ENCODE measurements at regions not wholly inside any gene's neighbourhood (a gene's known extent, or its start where the extent isn't known, plus 50 kb on each side); places are given as distances from the start of the nearest gene placed in this dataset.
A peak's percentile ranks its signal among the peaks of the same experiment; 100 is the strongest.

DNA sequence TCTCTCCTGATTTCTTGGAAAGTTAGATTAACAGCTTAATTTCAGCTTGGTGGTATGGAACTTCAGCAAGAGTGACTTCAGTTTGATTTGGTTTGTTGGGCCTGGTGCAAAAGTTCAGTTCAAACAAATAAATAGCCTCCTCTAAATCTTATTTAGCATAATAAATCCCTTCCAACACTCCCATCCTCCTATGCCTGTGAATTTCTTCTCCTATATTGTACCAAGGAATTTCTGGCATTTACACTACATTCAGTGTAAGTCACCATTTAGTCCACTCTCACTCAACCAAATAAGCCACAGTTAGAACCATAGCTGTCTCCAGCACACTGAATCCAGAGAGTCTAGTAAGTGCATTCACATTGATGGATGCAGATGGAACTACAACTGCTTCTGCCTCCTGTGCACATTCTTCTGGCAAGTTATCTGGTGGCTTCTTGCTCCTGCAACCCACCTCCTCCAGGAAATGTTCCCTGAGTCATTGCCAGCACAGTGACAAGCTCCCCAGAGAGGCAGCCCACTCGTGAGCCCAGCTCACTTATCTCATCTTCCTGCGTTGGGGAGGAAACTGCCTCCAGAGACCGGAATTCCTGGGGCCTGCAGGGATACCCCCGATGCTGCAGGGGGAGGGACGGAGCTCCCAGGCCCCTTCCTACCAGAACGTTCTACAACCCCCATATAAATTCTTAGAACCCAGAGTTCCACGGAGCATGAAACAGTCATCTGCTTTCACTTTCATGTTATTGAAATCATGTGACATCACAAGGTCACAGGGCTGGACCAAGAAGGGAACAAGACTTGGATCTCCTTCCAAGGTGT, 318.3 kb downstream of the PHKB start:
- H3K4me3 Mint-ChIP-seq, result no peak overlapping the region
- H3K27me3 Mint-ChIP-seq, result no peaks in the 10 kb centered on the region
- no peak for DNase-seq (ENCODE audit: extremely low spot score, unreplicated experiment)
- H3K27ac Mint-ChIP-seq, result no peak overlapping the region
- no peaks in the 10 kb centered on the region for H3K4me1 Mint-ChIP-seq (ENCODE audit: unreplicated experiment)
- no peak for TF ChIP-seq CTCF (conservative IDR thresholded peaks at IDR 0.05)
- H3K9me3 Mint-ChIP-seq, result no peaks in the 10 kb centered on the region
- H3K36me3 Mint-ChIP-seq, result no peaks in the 10 kb centered on the region

GRCh38 chr16:47778106-47778801, 317.1 kb downstream of the PHKB start:
- H3K27me3 Mint-ChIP-seq, result no peaks in the 10 kb centered on the region
- H3K4me3 Mint-ChIP-seq, result no peak overlapping the region
- TF ChIP-seq CTCF (conservative IDR thresholded peaks at IDR 0.05), result no peak
- H3K36me3 Mint-ChIP-seq, result no peaks in the 10 kb centered on the region
- H3K9me3 Mint-ChIP-seq, result no peaks in the 10 kb centered on the region
- no peak for DNase-seq (ENCODE audit: extremely low spot score, unreplicated experiment)
- no peaks in the 10 kb centered on the region for H3K4me1 Mint-ChIP-seq (ENCODE audit: unreplicated experiment)
- no peak overlapping the region for H3K27ac Mint-ChIP-seq

- no peaks in the 10 kb centered on the region for H3K27me3 Mint-ChIP-seq
- no peak for DNase-seq (ENCODE audit: extremely low spot score, unreplicated experiment)
- H3K27ac Mint-ChIP-seq, result no peak overlapping the region
- no peaks in the 10 kb centered on the region for H3K4me1 Mint-ChIP-seq (ENCODE audit: unreplicated experiment)
- TF ChIP-seq CTCF (conservative IDR thresholded peaks at IDR 0.05), result no peak
- H3K36me3 Mint-ChIP-seq, result no peaks in the 10 kb centered on the region
- no peaks in the 10 kb centered on the region for H3K9me3 Mint-ChIP-seq
- no peak overlapping the region for H3K4me3 Mint-ChIP-seq
Observed at GRCh38 chr16:47777220-47777619, 316.1 kb downstream of the PHKB start.

- DNase-seq (ENCODE audit: extremely low spot score, unreplicated experiment), result no peak
- no peaks in the 10 kb centered on the region for H3K9me3 Mint-ChIP-seq
- no peaks in the 10 kb centered on the region for H3K4me1 Mint-ChIP-seq (ENCODE audit: unreplicated experiment)
Observed at GRCh38 chr16:47774661-47775060, 313.5 kb downstream of the PHKB start.

DNA sequence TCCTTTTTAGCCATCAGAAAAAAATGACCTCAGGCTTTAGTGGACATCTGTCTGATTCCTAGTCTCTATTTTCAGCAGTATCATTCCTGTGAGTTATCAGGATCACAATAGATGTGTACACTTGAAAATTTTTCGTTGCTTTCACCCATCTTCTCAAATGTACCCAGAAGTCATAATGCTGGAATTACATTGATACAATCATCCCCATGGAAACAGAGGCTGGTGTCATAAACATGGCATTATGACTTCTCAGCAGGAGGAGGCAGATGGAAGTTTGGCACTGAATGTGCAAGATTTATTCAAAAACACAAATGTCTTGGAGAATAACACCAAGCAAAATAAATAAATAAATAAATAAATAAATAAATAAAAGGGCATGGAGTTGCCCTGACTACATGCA, 292.5 kb downstream of the PHKB start:
- H3K27me3 Mint-ChIP-seq, result no peaks in the 10 kb centered on the region
- no peaks in the 10 kb centered on the region for H3K9me3 Mint-ChIP-seq
- H3K36me3 Mint-ChIP-seq, result no peaks in the 10 kb centered on the region

More at GRCh38 chr16:47774661-47775060, 313.5 kb downstream of the PHKB start:
- no peak overlapping the region for H3K27ac Mint-ChIP-seq
- peak; percentile 46 for TF ChIP-seq CTCF (conservative IDR thresholded peaks at IDR 0.05)
- H3K4me3 Mint-ChIP-seq, result no peak overlapping the region
- H3K36me3 Mint-ChIP-seq, result no peaks in the 10 kb centered on the region
- H3K27me3 Mint-ChIP-seq, result peaks cover 2% of the 10 kb centered on the region

More for the DNA sequence above, 292.5 kb downstream of the PHKB start:
- no peaks in the 10 kb centered on the region for H3K4me1 Mint-ChIP-seq (ENCODE audit: unreplicated experiment)
- no peak overlapping the region for H3K27ac Mint-ChIP-seq
- DNase-seq (ENCODE audit: extremely low spot score, unreplicated experiment), result no peak
- TF ChIP-seq CTCF (conservative IDR thresholded peaks at IDR 0.05), result no peak
- no peak overlapping the region for H3K4me3 Mint-ChIP-seq
